HG02840 (cell line): ENCODE measurements at regions not wholly inside any gene's neighbourhood (a gene's known extent, or its start where the extent isn't known, plus 50 kb on each side); places are given as distances from the start of the nearest gene placed in this dataset.
A peak's percentile ranks its signal among the peaks of the same experiment; 100 is the strongest.

Experiments used
- ATAC-seq: cut with Tn5 transposase; IDR thresholded peaks from one replicate; pipeline ENCODE4 v1.9.1; 2021; ENCODE audit warnings: mild to moderate bottlenecking, moderate library complexity, moderate number of reproducible peaks; ENCODE audit not compliant: unreplicated experiment, low FRiP score

DNA sequence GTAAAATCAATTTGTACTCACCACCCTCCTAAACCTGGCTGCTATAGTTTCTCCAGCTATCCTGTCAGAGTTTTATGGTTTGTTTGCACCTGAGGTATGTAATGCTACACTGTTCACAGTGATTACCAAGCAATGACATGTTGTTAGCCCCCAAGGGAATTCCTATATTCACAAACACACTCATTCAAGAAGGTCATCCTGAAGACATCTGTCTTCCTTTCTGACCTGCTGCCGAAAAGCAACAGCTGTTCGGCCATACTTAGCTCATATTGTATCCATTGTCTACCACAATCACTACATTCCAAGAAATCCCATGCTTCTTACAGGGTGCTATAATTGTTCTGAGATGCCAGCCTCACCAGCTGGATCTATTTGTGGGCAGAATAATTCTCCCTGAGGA is 160.1 kb upstream of the GYPA start:
- ATAC-seq = no peak

DNA sequence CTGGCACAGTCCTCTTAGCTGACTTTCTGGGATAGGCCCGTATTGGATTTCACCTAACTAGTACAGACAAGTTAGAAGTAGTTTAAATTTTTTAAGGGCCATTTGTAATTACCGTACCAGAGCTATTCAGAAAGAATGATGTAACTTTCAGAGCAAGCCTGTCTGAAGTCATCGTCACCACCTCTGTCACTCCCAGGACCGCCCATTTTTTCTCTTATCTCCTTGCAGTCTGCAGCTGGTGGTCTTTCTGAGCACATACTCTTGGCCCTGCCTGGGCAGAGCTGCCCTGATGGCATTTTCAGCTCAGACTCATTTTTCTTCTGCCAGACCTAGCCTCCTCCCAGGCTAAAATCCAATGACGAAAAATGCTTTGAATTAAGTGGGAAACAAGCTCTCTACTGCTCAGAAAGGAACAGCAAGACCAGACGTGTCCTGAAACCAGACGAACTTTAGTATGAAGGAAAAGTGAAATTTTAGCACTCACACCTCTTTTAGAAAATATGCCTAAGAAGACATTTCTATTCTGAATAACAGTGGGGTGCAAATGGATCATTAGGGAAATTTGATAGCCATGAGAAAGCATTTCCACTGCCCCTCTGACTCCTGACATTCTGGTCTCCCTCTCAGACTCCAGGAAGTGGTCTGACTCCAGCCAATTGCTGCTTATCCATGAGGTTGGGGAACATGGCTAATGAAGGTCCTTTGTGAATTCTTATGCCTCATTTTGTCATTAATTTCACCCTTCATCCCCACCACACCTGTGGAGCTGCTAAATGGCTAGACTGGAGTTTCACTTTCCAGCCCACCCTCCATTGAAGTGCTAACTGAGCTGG is 162.4 kb upstream of the GYPA start:
- no peak for ATAC-seq

DNA sequence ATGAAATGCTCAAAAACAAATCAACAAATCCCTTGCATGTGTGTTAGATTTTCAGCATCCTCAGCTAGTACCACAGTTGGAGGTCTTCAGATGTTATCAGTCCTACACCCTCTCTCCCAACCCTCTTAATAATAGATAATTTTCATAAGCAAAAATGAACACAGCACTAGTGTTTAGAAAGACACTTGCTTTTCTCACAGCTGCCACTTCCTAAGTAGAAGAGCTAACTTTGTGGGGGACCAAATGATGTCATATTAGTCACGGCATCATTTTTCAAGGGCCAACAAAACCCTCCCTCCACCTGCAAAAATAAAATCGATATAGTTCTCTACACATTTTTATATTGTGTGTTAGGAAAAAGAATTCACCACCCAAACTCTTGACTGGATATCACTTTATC is 163.5 kb upstream of the GYPA start:
- no peak for ATAC-seq

DNA sequence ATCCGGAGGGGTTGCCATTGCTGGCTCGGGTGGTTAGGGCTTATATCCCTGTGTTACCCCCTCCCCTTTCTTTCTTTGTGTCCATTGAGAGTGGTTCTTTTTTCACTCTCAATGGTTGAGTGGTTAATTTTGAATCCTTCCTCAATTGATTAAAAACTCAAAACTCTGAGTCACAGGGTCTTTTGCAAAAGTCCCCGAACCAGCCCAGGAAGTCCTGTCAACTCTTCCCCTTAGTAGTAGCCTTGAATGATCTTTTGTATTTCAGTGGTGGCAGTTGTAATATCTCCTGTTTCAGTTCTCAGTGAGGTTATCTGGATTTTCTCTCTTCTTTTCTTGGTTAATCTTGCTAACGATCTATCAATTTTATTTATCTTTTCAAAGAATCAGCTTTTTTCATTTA is 170.0 kb upstream of the GYPA start:
- ATAC-seq = no peak

DNA sequence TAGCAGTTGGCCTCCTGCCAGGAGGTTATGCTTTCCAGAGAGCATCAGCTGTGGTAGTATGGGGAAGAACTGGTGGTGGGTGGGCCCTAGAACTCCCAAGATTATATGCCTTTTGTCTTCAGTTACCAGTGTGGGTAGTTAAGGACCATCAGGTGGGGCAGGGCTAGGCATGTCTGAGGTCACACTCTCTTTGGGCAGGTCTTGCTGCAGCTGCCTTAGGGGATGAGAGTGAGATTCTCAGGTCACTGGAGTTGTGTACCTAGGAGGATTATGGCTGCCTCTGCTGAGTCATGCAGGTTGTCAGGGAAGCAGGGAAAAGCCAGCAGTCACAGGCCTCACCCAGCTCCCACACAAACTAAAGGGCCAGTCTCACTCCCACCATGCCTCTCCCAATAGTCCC is 172.9 kb upstream of the GYPA start:
- no peak for ATAC-seq

DNA sequence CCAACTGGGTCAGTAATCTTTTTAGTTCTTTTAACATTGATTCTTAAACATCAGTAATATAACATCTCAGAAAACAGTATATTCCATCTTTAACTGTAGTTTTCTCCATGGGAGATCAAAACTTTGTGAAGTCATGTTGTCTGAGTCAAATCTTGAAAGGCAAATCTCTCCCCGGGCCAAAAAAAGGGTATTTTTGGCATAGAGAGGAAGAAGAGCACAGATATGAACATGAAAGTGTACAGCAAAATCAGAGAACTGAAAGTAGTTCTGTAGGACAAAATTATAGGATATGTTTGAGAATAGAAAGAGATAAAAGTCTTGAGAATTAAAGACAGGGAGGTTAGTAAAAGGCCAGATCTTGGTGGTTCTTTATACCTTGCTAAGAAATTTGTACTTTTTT is 176.4 kb upstream of the GYPA start:
- ATAC-seq = no peak

DNA sequence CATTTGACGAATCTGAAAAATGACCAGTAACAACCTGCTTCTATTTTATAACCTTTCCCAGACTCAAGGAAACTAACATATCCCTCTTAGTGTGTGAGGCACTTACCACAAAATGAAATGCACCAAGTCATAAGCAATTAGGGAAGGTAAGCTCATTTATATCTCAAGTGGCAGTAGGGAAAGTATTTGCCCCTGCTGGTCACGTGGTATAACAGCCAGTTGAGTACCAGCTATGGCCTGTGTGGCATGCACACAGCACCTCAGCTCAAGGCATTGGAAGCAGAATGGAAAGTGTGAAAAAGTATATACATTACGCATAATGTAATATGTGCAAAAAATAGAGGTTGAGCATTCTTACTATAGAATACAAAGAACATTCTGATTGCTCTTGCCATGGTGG is 178.3 kb upstream of the GYPA start:
- ATAC-seq = no peak

DNA sequence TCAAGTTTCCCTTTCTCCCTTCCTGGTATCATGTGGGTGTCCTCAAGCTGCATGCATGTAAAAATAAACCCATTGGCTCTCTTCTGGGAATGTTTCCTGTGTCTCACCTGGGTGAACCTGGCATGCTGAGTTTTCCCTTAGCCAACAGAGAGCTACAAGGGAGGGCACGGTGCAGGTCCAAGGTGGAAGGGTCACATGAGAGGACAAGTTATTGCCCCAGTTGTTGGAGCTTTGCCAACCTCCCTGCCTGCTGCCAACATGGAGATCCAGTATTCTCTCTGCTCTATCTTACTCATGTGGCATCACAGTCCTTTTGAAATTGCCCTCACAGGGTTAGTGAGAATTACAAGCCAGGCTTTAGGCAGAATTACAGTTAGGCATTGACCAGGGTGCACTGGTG is 196.1 kb upstream of the GYPA start:
- no peak for ATAC-seq

DNA sequence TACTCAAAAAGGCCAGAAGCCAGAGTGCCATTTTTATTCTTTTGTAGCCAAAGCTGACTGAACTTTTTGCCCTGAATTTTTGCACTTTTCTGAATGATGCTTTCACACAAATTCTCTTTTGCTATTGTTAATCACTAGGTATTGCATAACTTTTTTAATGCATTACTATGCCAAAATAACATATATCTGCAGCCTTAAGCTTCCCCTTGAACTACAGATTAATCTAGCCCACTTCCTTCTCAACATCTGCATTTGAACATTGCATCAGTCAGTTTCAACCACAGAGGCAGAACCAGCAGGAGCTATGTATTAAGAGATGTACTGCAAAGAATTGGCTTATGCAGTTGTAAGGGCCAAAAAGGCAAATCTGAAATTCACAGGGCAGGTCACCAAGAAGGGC is 197.6 kb upstream of the GYPA start:
- ATAC-seq = no peak

DNA sequence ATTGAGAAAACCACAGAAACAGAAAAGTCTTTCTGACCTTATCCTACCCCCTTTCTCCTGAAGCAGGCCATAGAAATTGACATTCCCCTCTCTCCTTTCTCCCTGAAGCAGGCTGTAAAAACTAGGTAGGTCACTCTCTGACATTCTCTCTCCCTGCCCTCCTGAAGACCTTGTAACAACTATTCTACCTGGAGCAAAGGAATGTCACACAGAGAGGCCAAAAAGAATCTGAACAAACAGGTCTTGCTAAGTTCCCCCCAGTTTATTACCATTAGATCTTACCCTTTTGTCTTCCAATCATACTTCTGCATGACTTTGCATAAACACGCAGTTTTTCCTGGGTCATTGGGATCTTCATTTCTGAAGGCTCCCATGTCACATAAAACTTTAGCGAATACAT is 198.3 kb upstream of the GYPA start:
- ATAC-seq = no peak

DNA sequence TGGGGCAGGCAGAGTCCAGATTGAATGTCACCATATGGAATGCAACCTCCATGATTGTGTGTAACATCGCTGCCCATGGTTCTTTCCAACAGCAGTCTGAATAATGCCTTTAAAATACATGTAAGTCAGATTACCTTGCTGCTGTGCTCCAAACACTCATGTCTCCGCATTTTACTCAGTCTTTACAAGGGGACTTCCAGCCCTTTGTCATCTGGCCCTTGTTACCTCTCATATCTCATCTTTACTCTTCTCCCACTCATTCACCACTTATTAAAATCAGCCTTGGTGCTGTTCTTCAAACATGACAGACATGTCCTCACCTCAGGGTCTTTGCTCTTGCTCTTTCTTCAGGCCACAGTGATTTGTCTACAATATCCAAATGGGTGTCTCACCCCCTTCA is 200.4 kb upstream of the GYPA start:
- ATAC-seq = no peak

DNA sequence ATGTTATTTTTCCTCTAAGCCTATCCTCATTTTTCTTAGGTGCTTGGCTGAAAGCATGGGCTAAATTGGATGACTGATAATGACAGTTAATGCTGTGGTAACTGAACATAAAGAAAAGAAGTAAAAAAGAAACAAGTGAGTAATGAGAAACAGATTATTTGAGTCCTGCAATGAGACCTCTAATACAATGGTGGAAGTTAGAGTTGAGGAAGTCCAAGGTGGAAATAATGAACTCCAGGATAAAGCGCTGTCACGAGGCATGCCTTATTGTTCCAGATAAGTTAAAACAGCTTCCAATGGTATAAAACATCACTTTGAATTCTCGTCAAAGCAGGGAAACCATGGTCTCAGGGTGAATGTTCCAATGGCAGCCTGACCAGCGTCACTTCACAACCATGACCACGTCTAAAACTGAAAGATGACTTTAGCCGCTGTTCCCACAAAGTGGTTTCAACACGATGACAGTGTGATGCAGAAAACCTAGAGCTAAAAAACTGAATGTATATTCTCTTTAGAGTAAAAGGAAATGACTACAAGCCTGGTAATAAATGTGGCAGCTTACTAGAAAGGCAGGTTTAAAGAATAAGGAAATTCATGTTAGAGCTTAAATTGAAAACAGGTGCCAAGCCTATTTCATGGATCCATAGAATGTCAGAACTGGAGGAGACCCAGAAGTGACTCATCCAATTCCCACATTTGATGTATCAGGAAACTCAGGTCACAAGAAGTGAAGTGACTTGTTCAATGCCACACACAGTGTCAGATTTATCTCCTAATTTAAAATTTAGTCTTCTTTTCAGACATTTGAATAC is 202.6 kb upstream of the GYPA start:
- no peak for ATAC-seq

DNA sequence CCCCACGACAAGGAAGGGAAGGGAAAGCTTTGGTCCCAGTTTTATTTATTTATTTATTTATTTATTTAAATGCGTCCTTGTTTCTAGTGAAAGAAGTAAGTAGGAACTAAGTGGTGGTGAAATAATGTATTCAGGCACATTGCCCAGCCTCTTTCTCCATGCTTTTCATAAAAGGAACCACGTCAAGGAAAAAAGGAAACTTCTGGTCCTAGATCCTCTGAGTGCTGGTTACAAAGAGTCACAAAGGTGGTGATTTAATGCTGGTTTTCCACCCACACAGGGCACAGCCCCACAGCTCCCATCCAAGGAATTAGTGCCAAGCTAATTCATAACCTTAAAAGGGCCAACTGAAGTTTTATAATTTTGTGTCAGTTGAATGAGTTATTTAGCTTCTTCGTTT is 206.6 kb upstream of the GYPA start:
- ATAC-seq = no peak

DNA sequence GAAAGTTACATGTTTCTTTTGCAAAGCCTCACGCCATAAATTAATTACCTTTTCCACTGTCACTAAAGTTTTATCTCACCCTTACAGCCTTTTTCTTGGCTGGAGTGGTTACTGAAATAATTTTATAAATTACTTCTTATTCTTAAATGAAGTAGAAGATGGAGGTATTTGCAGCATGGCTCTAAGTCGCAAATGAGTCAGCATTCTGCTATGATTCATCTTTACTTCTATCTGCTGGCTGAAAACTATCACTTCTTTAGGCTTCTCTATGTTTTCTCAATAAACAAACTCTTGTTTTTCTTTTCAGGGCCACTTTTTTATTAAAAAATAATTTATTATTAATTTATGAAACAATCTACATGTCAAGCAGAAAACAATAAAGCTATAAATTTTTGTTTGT is 210.2 kb upstream of the GYPA start:
- no peak for ATAC-seq

DNA sequence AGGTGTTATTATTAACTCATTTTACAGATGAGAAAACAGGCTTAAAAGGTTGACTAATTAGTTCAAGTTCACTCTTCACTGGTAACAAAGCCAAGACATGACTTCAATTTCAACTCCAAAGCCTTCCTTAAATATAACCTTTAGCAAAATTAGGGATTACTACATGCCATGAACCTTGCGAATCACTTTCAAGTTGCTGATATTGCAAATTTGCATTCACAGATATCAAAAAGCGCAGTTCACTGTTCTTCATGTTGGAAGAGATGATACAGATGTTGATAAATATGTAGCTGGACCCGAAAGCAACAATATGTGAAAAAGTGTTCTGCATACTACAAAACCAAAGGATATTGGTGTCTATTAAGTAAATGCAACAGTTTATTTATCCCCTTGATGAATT is 210.8 kb upstream of the GYPA start:
- ATAC-seq = no peak

DNA sequence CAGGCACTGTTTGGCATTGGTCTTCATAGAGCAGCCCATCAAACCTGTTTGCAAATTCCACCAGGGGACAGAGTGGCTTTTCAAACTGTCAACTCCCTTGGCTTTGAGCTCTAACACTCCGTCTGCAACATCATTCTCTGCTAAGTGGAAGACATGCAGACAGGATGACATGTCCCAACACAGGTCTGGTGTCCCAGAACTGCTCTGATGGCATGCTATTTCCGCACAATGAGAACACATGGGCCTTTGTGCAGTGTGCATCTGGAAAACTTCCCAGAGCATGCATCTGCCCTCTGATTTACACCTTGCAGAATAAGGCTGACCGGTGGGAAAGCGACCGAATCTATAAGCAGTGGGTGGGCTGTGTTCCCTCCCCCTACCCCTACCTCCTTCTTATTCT is 212.8 kb upstream of the GYPA start:
- ATAC-seq = no peak

DNA sequence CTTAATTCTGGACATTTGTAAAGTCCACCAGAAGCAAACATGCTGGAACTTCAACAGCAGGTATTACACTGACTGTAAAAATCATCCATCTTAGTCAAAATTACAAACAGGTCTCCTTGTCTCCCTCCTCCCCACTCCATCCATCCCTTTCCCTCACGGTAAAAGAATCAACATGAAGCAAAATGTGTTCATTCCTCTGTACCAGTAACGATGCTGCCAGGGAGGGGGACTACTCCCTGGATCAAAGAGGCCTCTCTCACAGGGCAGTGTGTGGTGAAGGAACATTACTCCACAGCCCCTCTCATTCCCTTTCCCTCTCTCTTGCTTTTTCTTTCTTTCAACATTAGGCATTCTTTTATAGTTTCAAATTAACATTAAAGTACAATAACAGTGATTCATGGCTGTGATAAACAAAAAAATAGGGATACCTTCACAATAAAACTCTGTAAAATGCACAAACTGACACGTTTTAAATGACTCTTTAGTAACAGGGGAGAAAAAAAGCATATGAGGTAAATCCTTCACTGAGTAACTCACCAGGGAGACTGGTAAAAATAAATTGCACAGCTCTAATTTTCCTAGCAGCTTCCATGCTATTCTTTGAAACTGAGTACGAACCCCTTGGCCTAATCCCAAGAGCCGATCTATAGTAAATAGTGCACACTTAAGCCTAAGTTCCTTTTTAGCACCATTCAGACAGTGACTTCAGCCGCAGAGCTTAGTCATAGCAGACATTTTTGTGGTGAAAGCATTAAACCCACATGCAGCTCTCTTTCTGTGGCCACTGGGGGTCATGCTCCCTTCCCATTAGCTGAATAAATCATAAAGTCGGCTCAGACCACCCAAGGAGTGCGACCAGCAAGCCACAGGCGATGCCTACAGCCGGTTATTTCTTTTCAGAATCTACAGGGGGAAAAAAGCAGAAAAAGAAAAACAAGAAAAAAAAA is 215.6 kb upstream of the GYPA start:
- peak; percentile 86 for ATAC-seq

DNA sequence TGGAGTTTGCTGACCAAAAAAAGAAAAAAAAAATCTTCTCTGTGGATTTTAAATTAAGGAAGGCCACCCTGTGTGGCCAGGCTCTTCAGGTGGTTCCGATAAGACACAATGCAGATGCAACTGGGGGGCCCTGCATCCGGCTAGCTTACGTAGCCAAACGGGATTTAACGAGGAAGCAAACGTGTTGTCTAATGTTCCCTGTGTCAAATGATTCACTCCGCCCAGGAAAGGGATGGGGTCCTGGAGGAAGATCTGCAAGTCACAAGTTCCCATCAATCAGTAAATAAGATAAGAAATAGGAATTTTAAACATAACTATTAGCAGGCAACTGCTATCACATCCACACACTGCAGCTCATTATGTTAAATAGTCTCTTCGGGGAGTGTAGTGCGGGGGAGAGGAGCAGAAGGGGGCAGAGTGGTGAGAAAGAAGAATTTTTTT is 216.4 kb upstream of the GYPA start:
- ATAC-seq = no peak

DNA sequence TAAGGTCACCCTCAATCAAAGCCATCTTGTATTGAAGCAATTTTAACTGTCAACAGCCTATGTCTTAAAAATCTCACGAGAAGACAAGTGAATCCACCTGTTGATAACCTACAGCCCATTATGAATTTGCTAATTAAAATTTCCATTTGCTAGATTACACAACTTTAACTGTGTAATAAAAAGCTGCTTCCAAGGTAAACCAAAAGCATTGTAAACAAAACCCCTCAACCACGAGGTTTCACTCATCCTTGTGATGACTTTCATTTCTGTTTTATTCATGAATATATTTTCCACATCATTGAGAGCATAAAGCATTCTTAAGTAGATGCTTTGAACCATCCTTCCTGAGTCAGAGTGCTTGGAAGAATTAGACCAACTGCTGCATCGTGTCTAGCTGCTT is 217.5 kb upstream of the GYPA start:
- ATAC-seq = no peak

DNA sequence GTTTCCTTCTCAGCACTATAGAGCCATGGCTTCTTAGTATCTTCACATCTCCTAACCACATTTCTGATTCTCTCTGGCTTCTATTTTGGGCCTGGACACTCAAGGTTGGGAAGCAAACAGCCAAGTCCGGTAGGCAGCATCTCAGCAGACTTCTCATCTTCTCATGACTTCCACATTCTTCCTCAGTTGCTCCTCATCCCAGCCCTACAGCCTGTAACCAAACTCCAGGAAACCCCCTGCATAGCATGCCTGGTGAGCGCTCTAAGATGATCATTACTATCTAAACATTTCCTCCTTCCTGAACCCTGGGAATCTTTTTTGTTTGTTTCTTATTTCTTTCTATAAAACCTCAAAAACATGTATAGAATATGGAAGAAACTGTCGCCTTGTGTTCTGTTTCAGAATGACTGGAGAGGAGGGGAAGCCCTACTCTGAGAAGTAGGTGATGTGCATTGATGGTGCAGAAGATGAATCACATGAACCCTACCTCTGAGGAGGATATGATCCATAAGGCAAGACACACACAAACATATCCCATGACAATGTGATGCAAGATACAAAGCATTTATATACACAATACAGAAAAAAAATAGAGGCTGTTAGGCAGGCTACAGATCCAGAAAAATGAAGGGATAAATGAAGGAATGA is 219.8 kb upstream of the GYPA start:
- ATAC-seq = no peak
